ENCODE measurements at regions not wholly inside any gene's neighbourhood (a gene's known extent, or its start where the extent isn't known, plus 50 kb on each side); places are given as distances from the start of the nearest gene placed in this dataset.

- Histone ChIP-seq H3K9me3 (ENCODE audit: insufficient read depth, low read length) (no peaks in the 10 kb centered on the region), H3K4me2 (ENCODE audit: low read length) (no peak overlapping the region), H3K79me2 (ENCODE audit: low read length) (no peaks in the 10 kb centered on the region), H4K20me1 (ENCODE audit: insufficient read depth, low read length) (no peaks in the 10 kb centered on the region), H3K36me3 (replicated peaks; ENCODE audit: low read depth, low read length) (no peaks in the 10 kb centered on the region), H2AFZ (ENCODE audit: low read depth, low read length) (no peak overlapping the region), H3K4me3 (ENCODE audit: low read length) (no peak overlapping the region), H3K9ac (ENCODE audit: low read length) (no peak overlapping the region), H3K4me1 (ENCODE audit: low read length) (no peaks in the 10 kb centered on the region), H3K27ac (ENCODE audit: low read length) (no peak overlapping the region), H3K27me3 (ENCODE audit: low read depth, low read length) (no peaks in the 10 kb centered on the region)
- TF ChIP-seq CTCF (IDR thresholded peaks at IDR 0.05; ENCODE audit: low read depth, low read length) (no peak), EZH2phosphoT487 (IDR thresholded peaks at IDR 0.05; ENCODE audit: low read depth) (no peak)
Measured at GRCh38 chr9:23945897-23946296, 119.9 kb upstream of the ELAVL2 start.

DNA sequence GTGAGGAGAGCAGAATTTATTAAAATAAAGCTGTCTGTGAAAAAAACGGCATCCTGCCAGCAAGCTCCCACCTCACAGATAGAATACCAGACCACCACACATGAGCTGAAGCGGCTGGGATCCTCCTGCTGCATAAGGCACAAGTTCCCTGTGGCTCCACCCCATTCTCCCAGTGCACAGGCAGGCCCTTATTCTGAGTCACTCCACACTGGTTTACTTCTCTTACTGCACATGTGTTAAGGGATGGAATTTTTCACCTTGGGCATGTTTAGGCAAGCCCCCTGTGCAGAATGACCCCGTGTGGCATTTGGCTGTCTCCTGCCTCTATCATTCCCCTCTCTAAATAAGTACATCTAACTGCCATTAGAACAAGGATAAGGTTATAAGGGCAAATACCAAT lies 115.0 kb upstream of the ELAVL2 start:
- Histone ChIP-seq H2AFZ (ENCODE audit: low read depth, low read length) (no peak overlapping the region), H3K4me1 (ENCODE audit: low read length) (no peaks in the 10 kb centered on the region), H3K4me3 (ENCODE audit: low read length) (no peak overlapping the region), H3K9me3 (ENCODE audit: insufficient read depth, low read length) (no peaks in the 10 kb centered on the region), H3K4me2 (ENCODE audit: low read length) (no peak overlapping the region), H3K27me3 (ENCODE audit: low read depth, low read length) (no peaks in the 10 kb centered on the region), H3K27ac (ENCODE audit: low read length) (no peak overlapping the region), H4K20me1 (ENCODE audit: insufficient read depth, low read length) (no peaks in the 10 kb centered on the region), H3K9ac (ENCODE audit: low read length) (no peak overlapping the region), H3K36me3 (replicated peaks; ENCODE audit: low read depth, low read length) (no peaks in the 10 kb centered on the region), H3K79me2 (ENCODE audit: low read length) (no peaks in the 10 kb centered on the region)
- TF ChIP-seq EZH2phosphoT487 (IDR thresholded peaks at IDR 0.05; ENCODE audit: low read depth) (no peak), CTCF (IDR thresholded peaks at IDR 0.05; ENCODE audit: low read depth, low read length) (no peak)

DNA sequence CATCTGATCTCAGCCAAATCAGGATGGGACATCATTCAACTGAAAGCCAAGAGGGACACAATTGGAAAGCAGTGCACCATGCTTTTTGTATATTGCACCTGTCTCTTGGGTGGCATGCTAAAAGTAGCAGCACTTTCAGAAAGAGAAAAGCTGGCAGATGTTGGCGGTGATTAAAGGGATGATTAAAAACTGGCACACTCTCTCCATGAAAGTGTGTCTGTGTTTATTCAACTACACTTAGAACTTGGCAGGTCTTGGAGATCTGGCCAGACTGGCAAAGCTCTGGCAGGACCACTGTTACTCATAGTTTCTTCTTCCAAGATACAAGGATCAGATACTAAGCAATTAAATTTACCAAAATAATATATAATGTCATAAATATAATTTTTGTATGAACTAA lies 112.9 kb upstream of the ELAVL2 start:
- Histone ChIP-seq H3K4me1 (ENCODE audit: low read length) (no peaks in the 10 kb centered on the region), H3K9me3 (ENCODE audit: insufficient read depth, low read length) (no peaks in the 10 kb centered on the region), H3K27ac (ENCODE audit: low read length) (no peak overlapping the region), H3K79me2 (ENCODE audit: low read length) (no peaks in the 10 kb centered on the region), H4K20me1 (ENCODE audit: insufficient read depth, low read length) (no peaks in the 10 kb centered on the region), H3K4me2 (ENCODE audit: low read length) (no peak overlapping the region), H3K36me3 (replicated peaks; ENCODE audit: low read depth, low read length) (no peaks in the 10 kb centered on the region), H3K9ac (ENCODE audit: low read length) (no peak overlapping the region), H3K4me3 (ENCODE audit: low read length) (no peak overlapping the region), H2AFZ (ENCODE audit: low read depth, low read length) (no peak overlapping the region), H3K27me3 (ENCODE audit: low read depth, low read length) (no peaks in the 10 kb centered on the region)
- TF ChIP-seq CTCF (IDR thresholded peaks at IDR 0.05; ENCODE audit: low read depth, low read length) (no peak), EZH2phosphoT487 (IDR thresholded peaks at IDR 0.05; ENCODE audit: low read depth) (no peak)

DNA sequence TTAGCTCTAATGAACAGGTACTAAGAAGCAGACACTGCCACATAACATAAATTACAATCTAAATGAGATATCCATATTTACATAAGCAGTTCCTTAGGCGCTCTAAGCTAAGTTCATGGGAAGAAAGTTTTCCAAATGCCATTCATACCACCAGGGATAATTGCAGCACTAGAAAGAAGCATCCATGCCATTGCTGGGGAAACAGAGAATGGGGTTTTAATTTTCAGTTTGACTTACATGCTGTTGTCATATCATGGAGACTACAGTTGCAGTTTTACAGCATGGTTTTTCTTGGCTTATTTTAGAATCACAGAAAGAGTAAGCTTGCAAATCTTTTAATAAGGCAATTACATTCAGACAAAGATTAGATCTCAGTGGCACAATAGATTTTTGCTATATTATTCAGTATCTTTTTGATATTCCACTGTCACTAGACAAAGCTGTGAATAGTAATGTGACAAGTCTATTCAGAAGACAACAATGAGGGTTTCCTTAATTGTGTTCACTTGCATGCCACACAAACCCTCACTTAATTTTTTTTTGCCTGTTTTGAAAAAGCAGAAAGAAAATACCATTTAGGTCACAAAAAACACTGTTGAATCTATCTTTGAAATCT lies 108.4 kb upstream of the ELAVL2 start:
- Histone ChIP-seq H3K4me1 (ENCODE audit: low read length) (no peaks in the 10 kb centered on the region), H3K9ac (ENCODE audit: low read length) (no peak overlapping the region), H2AFZ (ENCODE audit: low read depth, low read length) (no peak overlapping the region), H3K27me3 (ENCODE audit: low read depth, low read length) (no peaks in the 10 kb centered on the region), H3K9me3 (ENCODE audit: insufficient read depth, low read length) (no peaks in the 10 kb centered on the region), H3K79me2 (ENCODE audit: low read length) (no peaks in the 10 kb centered on the region), H3K4me3 (ENCODE audit: low read length) (no peak overlapping the region), H3K27ac (ENCODE audit: low read length) (no peak overlapping the region), H4K20me1 (ENCODE audit: insufficient read depth, low read length) (no peaks in the 10 kb centered on the region), H3K36me3 (replicated peaks; ENCODE audit: low read depth, low read length) (no peaks in the 10 kb centered on the region), H3K4me2 (ENCODE audit: low read length) (no peak overlapping the region)
- TF ChIP-seq CTCF (IDR thresholded peaks at IDR 0.05; ENCODE audit: low read depth, low read length) (no peak), EZH2phosphoT487 (IDR thresholded peaks at IDR 0.05; ENCODE audit: low read depth) (no peak)
